K562 (cell line): ENCODE measurements at regions not wholly inside any gene's neighbourhood (a gene's known extent, or its start where the extent isn't known, plus 50 kb on each side); places are given as distances from the start of the nearest gene placed in this dataset.

ENCODE experiments used
- MEF2A ChIP-seq: IDR thresholded peaks from 2 replicates; pipeline ENCODE4 v1.6.1; 2011; ENCODE audit warnings: low read depth, mild to moderate bottlenecking, low read length, moderate library complexity; ENCODE audit not compliant: control insufficient read depth
- ZBTB40 ChIP-seq, 2 experiments: fragments of 450-650 bp in 1 of 2; sonication (generic) in 1 of 2; formaldehyde crosslinking in 1 of 2; IDR thresholded peaks; 2 replicates each; pipeline versions ENCODE4 v1.7.1 to v1.9.0; 2016 to 2022; ENCODE audit warnings: inconsistent platforms in 1 of 2, mild to moderate bottlenecking in 1 of 2, missing genetic modification reagents in 1 of 2

DNA sequence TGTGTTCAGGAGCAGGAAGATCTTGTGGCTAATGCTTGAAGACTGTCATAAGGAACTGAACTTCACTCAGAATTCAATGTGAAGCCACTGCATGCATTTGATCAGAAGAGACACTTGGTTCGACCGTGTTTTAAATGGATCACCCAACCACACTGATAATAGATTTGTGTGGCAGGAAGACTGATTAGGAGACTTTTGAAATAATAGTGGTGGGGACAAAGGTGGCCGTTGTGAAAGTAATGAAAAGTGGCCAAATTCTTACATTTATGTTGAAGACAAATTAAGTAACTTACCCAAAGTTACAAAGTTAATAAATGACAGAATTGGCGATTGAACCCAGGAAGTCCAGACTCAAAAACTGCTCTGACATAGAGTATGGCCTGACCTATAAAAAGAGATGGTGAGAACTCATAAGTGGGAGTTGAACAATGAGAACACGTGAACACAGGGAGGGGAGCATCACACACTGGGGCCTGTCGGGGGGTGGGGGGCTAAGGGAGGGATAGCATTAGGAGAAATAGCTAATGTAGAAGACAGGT is 286.9 kb upstream of the DNAJC19 start (continued):
- TF ChIP-seq ZBTB40 (IDR thresholded peaks at IDR 0.05) (no peak), ZBTB40 (CRISPR knock-in tag; IDR thresholded peaks at IDR 0.05) (no peak), MEF2A (no peak)
